HCT116 (cell line): ENCODE measurements at regions not wholly inside any gene's neighbourhood (a gene's known extent, or its start where the extent isn't known, plus 50 kb on each side); places are given as distances from the start of the nearest gene placed in this dataset.

Experiments
- CTCF ChIP-seq, 3 experiments: fragments of 200-600 bp in 1 of 3; sonication (generic) in 1 of 3; IDR thresholded peaks in 2 of 3; conservative IDR thresholded peaks in 1 of 3; 2 replicates each; pipeline ENCODE4 v1.5.1; 2012 to 2017; ENCODE audit warnings: low read depth in 2 of 3, low read length in 2 of 3, antibody characterized with exemption in 1 of 3, borderline replicate concordance in 1 of 3, control low read depth in 1 of 3, mild to moderate bottlenecking in 1 of 3, mixed read lengths in 1 of 3, mixed run types in 1 of 3, moderate library complexity in 1 of 3; ENCODE audit not compliant: insufficient read depth in 1 of 3
- EGR1 ChIP-seq: IDR thresholded peaks from 2 replicates; pipeline ENCODE4 v1.6.1; 2012; ENCODE audit warnings: low read depth
- EZH2 ChIP-seq: fragments of 200-600 bp; sonication (generic); IDR thresholded peaks from 2 replicates; pipeline ENCODE4 v1.6.1; 2017; ENCODE audit warnings: antibody characterized with exemption, mixed run types
- EZH2phosphoT487 ChIP-seq: fragments of 200-600 bp; IDR thresholded peaks from 2 replicates; pipeline ENCODE4 v1.6.1; 2018; ENCODE audit warnings: antibody characterized with exemption, borderline replicate concordance
- JUND ChIP-seq: IDR thresholded peaks from 2 replicates; pipeline ENCODE4 v1.6.1; 2012
- MAX ChIP-seq: IDR thresholded peaks from 2 replicates; pipeline ENCODE4 v1.6.1; 2012
- POLR2A ChIP-seq: IDR thresholded peaks from 2 replicates; pipeline ENCODE4 v1.7.0; 2011; ENCODE audit warnings: borderline replicate concordance; ENCODE audit not compliant: insufficient read depth, insufficient read length; ENCODE audit errors: extremely low read depth
- POLR2AphosphoS5 ChIP-seq: IDR thresholded peaks from 2 replicates; pipeline ENCODE4 v1.6.1; 2011; ENCODE audit warnings: mild to moderate bottlenecking, low read depth, low read length, moderate library complexity
- RAD21 ChIP-seq: IDR thresholded peaks from 2 replicates; pipeline ENCODE4 v1.6.1; 2012; ENCODE audit warnings: low read depth, mild to moderate bottlenecking
- REST ChIP-seq: IDR thresholded peaks from 2 replicates; pipeline ENCODE4 v1.6.1; 2012; ENCODE audit warnings: low read depth
- SP1 ChIP-seq: IDR thresholded peaks from 2 replicates; pipeline ENCODE4 v1.6.1; 2012; ENCODE audit warnings: low read depth
- TCF7L2 ChIP-seq: IDR thresholded peaks from 2 replicates; pipeline ENCODE4 v1.7.0; 2011; ENCODE audit warnings: borderline replicate concordance, inconsistent platforms; ENCODE audit not compliant: insufficient read depth, insufficient read length; ENCODE audit errors: extremely low read depth
- YY1 ChIP-seq: IDR thresholded peaks from 2 replicates; pipeline ENCODE4 v1.6.1; 2011; ENCODE audit warnings: low read length, low read depth, moderate library complexity, mild to moderate bottlenecking; ENCODE audit not compliant: insufficient replicate concordance; ENCODE audit errors: extremely low read depth
- ZNF274 ChIP-seq: fragments of 200-500 bp; sonication (Bioruptor generic); IDR thresholded peaks from 2 replicates; pipeline ENCODE4 v1.6.1; 2014; ENCODE audit warnings: mild to moderate bottlenecking, low read depth, low read length, inconsistent platforms

- no peak for TF ChIP-seq RAD21
- no peak for TF ChIP-seq JUND
- TF ChIP-seq CTCF (IDR thresholded peaks at IDR 0.05 in 2 of 3, conservative IDR thresholded peaks at IDR 0.05 in 1 of 3; ENCODE audit: borderline replicate concordance in 1 of 3, insufficient read depth in 1 of 3, low read depth in 2 of 3, low read length in 2 of 3) = no peak
- no peak for TF ChIP-seq MAX
- TF ChIP-seq EZH2phosphoT487 = no peak
- TF ChIP-seq POLR2A = no peak
- TF ChIP-seq TCF7L2 = no peak
- no peak for TF ChIP-seq ZNF274
- no peak for TF ChIP-seq YY1
- TF ChIP-seq SP1 = no peak
- TF ChIP-seq EZH2 = no peak
- TF ChIP-seq POLR2AphosphoS5 = no peak
- TF ChIP-seq REST = no peak
- no peak for TF ChIP-seq EGR1
These were observed 339.9 kb upstream of the RGS6 start for GRCh38 chr14:71592361-71592760.
